T-helper 22 cell (primary cell): ENCODE measurements at regions not wholly inside any gene's neighbourhood (a gene's known extent, or its start where the extent isn't known, plus 50 kb on each side); places are given as distances from the start of the nearest gene placed in this dataset.

ENCODE experiments used
- DNase-seq: peaks from one replicate; pipeline ENCODE4 v3.0.0-alpha.2; 2020; ENCODE audit warnings: low read depth

GRCh38 chr21:35367553-35367952 lies 318.5 kb upstream of the RUNX1 start:
- no peak for DNase-seq

- DNase-seq = no peak
Measured at GRCh38 chr21:35366394-35367080, 317.4 kb upstream of the RUNX1 start.

- no peak for DNase-seq
Measured at GRCh38 chr21:35363458-35363857, 314.4 kb upstream of the RUNX1 start.

GRCh38 chr21:35361988-35362387 lies 312.9 kb upstream of the RUNX1 start:
- DNase-seq = no peak

GRCh38 chr21:35360870-35361570 lies 311.9 kb upstream of the RUNX1 start:
- DNase-seq = no peak

GRCh38 chr21:35359076-35359475 lies 310.0 kb upstream of the RUNX1 start:
- no peak for DNase-seq

GRCh38 chr21:35358008-35358407 lies 308.9 kb upstream of the RUNX1 start:
- DNase-seq = no peak

- no peak for DNase-seq
Measured at GRCh38 chr21:35357041-35357780, 308.1 kb upstream of the RUNX1 start.

- DNase-seq = no peak
Measured at GRCh38 chr21:35354078-35354477, 305.0 kb upstream of the RUNX1 start.

- DNase-seq = no peak
Measured at GRCh38 chr21:35352793-35353192, 303.7 kb upstream of the RUNX1 start.

- no peak for DNase-seq
Measured at GRCh38 chr21:35352066-35352770, 303.1 kb upstream of the RUNX1 start.

- no peak for DNase-seq
Measured at GRCh38 chr21:35351434-35351833, 302.3 kb upstream of the RUNX1 start.

GRCh38 chr21:35350965-35351364 lies 301.9 kb upstream of the RUNX1 start:
- DNase-seq = no peak

GRCh38 chr21:35349376-35350080 lies 300.4 kb upstream of the RUNX1 start:
- DNase-seq = no peak

- no peak for DNase-seq
Measured at GRCh38 chr21:35348686-35349085, 299.6 kb upstream of the RUNX1 start.

- DNase-seq = no peak
Measured at GRCh38 chr21:35346697-35347096, 297.6 kb upstream of the RUNX1 start.

- DNase-seq = no peak
Measured at GRCh38 chr21:35345954-35346353, 296.9 kb upstream of the RUNX1 start.

GRCh38 chr21:35344582-35344981 lies 295.5 kb upstream of the RUNX1 start:
- DNase-seq = no peak

GRCh38 chr21:35343046-35343819 lies 294.1 kb upstream of the RUNX1 start:
- DNase-seq = no peak

GRCh38 chr21:35342440-35342839 lies 293.3 kb upstream of the RUNX1 start:
- no peak for DNase-seq

GRCh38 chr21:35340273-35340672 lies 291.2 kb upstream of the RUNX1 start:
- no peak for DNase-seq
